Ammon's horn (tissue), 1 donor: ENCODE measurements at regions not wholly inside any gene's neighbourhood (a gene's known extent, or its start where the extent isn't known, plus 50 kb on each side); places are given as distances from the start of the nearest gene placed in this dataset.
"Not testable (repeated sequence)": the region's sequence is repeated elsewhere in the genome, so short reads cannot be mapped to it uniquely, and the experiment has no call there.

Source experiments
- DNase-seq: peaks from one replicate; pipeline ENCODE4 v3.0.0-alpha.2; 2016; ENCODE audit warnings: low spot score

- no peak for DNase-seq
Measured at GRCh38 chr5:1748271-1748670, 51.4 kb downstream of the MRPL36 start.

- no peak for DNase-seq
Measured at GRCh38 chr5:1747803-1748085, 51.9 kb downstream of the MRPL36 start.

GRCh38 chr5:1747079-1747802 is 52.4 kb downstream of the MRPL36 start:
- no peak for DNase-seq

GRCh38 chr5:1746371-1747078 is 53.1 kb downstream of the MRPL36 start:
- DNase-seq = no peak

GRCh38 chr5:1745796-1746370 is 53.8 kb downstream of the MRPL36 start:
- no peak for DNase-seq

- no peak for DNase-seq
Measured at GRCh38 chr5:1745123-1745795, 54.4 kb downstream of the MRPL36 start.

GRCh38 chr5:1744393-1745122 is 55.1 kb downstream of the MRPL36 start:
- DNase-seq = no peak

GRCh38 chr5:1743769-1744085 is 55.9 kb downstream of the MRPL36 start:
- DNase-seq = no peak

GRCh38 chr5:1743061-1743768 is 56.4 kb downstream of the MRPL36 start:
- no peak for DNase-seq

GRCh38 chr5:1737790-1738405 is 61.7 kb downstream of the MRPL36 start:
- DNase-seq = no peak

GRCh38 chr5:1736889-1737711 is 62.5 kb downstream of the MRPL36 start:
- no peak for DNase-seq

- DNase-seq = no peak
Measured at GRCh38 chr5:1736065-1736464, 63.6 kb downstream of the MRPL36 start.

- DNase-seq = no peak
Measured at GRCh38 chr5:1735320-1735970, 64.2 kb downstream of the MRPL36 start.

GRCh38 chr5:1734908-1735289 is 64.7 kb downstream of the MRPL36 start:
- no peak for DNase-seq

- DNase-seq = no peak
Measured at GRCh38 chr5:1734271-1734907, 65.2 kb downstream of the MRPL36 start.

- no peak for DNase-seq
Measured at GRCh38 chr5:1733369-1733768, 66.3 kb downstream of the MRPL36 start.

- no peak for DNase-seq
Measured at GRCh38 chr5:1732945-1733344, 66.7 kb downstream of the MRPL36 start.

- DNase-seq = no peak
Measured at GRCh38 chr5:1732238-1732941, 67.2 kb downstream of the MRPL36 start.

GRCh38 chr5:1731855-1732237 is 67.8 kb downstream of the MRPL36 start:
- not testable (repeated sequence) for DNase-seq
